ACC112 (cell line): ENCODE measurements at regions not wholly inside any gene's neighbourhood (a gene's known extent, or its start where the extent isn't known, plus 50 kb on each side); places are given as distances from the start of the nearest gene placed in this dataset.
"Not testable (repeated sequence)": the region's sequence is repeated elsewhere in the genome, so short reads cannot be mapped to it uniquely, and the experiment has no call there.

Experiments used
- H2AFZ ChIP-seq: fragments of 200-600 bp; sonication (generic); one replicate; pipeline ENCODE4 v1.6.0; 2017; ENCODE audit warnings: antibody characterized with exemption, low read length; ENCODE audit not compliant: unreplicated experiment
- H3K27ac ChIP-seq: fragments of 200-600 bp; sonication (generic); 2 replicates; pipeline ENCODE4 v1.5.1; 2014; ENCODE audit warnings: low read depth, mild to moderate bottlenecking, antibody characterized with exemption, low read length, moderate library complexity
- H3K27me3 ChIP-seq: fragments of 200-600 bp; sonication (generic); 2 replicates; pipeline ENCODE4 v1.6.1; 2014; ENCODE audit warnings: mild to moderate bottlenecking, antibody characterized with exemption, low read length, moderate library complexity, mixed read lengths; ENCODE audit not compliant: insufficient read depth
- H3K36me3 ChIP-seq: fragments of 200-600 bp; sonication (generic); 2 replicates; pipeline ENCODE4 v1.6.1; 2016; ENCODE audit warnings: mild to moderate bottlenecking, antibody characterized with exemption, low read length, moderate library complexity, mixed read lengths; ENCODE audit not compliant: insufficient read depth
- H3K4me1 ChIP-seq: fragments of 200-600 bp; sonication (generic); one replicate; pipeline ENCODE4 v1.6.1; 2016; ENCODE audit warnings: low read length, mixed read lengths; ENCODE audit not compliant: insufficient read depth, unreplicated experiment, control insufficient read depth
- H3K4me3 ChIP-seq: fragments of 200-600 bp; sonication (generic); 2 replicates; pipeline ENCODE4 v1.5.1; 2014; ENCODE audit warnings: mild to moderate bottlenecking, low read depth, low read length
- H3K79me2 ChIP-seq: fragments of 200-600 bp; sonication (generic); one replicate; pipeline ENCODE4 v1.6.0; 2016; ENCODE audit warnings: low read length; ENCODE audit not compliant: control insufficient read depth, unreplicated experiment, insufficient read depth

DNA sequence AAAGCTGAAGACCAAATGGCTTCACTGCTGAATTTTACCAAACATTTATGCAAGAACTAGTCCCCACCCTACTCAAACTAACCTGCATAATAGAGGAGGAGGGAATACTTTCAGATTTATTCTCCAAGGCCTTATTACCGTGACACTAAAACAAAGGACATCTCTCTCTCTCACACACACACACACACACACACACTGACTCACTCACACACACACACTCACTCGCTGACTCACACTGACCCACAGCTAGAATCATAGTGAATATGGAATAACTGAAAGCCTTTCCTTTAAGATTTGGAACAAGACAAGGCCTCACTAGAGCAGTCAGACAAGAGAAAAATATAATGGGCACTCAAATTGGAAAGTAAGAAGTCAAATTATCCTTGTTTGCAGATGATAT is 1014.1 kb downstream of the TMTC2 start:
- Histone ChIP-seq H3K79me2 (no peaks in the 10 kb centered on the region), H3K27ac (no peak overlapping the region), H3K36me3 (no peaks in the 10 kb centered on the region), H3K27me3 (no peaks in the 10 kb centered on the region), H2AFZ (no peak overlapping the region), H3K4me1 (no peaks in the 10 kb centered on the region), H3K4me3 (no peak overlapping the region)

DNA sequence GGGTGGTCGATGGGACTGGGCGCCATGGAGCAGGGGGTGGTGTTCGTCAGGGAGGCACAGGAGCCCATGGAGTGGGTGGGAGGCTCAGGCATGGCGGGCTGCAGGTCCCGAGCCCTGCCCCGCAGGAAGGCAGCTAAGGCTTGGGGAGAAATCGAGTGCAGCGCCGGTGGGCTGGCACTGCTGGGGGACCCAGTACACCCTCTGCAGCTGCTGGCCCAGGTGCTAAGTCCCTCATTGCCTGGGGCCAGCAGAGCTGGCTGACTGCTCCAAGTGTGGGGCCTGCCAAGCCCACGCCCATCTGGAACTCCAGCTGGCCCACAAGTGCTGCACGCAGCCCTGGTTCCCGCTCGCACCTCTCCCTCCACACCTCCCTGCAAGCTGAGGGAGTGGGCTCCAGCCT is 1009.6 kb downstream of the TMTC2 start:
- not testable (repeated sequence) for H3K27me3 ChIP-seq, H3K4me3 ChIP-seq, H3K4me1 ChIP-seq, H3K79me2 ChIP-seq, H2AFZ ChIP-seq, H3K36me3 ChIP-seq, H3K27ac ChIP-seq

- Histone ChIP-seq H2AFZ (no peak overlapping the region), H3K4me1 (no peaks in the 10 kb centered on the region), H3K27ac (no peak overlapping the region), H3K4me3 (no peak overlapping the region), H3K27me3 (no peaks in the 10 kb centered on the region), H3K79me2 (no peaks in the 10 kb centered on the region), H3K36me3 (no peaks in the 10 kb centered on the region)
These were observed 1005.0 kb downstream of the TMTC2 start for GRCh38 chr12:83691730-83692129.

GRCh38 chr12:83690465-83690864 is 1003.8 kb downstream of the TMTC2 start:
- Histone ChIP-seq H3K79me2 (no peaks in the 10 kb centered on the region), H2AFZ (no peak overlapping the region), H3K4me3 (no peak overlapping the region), H3K4me1 (no peaks in the 10 kb centered on the region), H3K27me3 (no peaks in the 10 kb centered on the region), H3K27ac (no peak overlapping the region), H3K36me3 (no peaks in the 10 kb centered on the region)

- H3K27ac ChIP-seq: no peak overlapping the region
- H3K4me1 ChIP-seq: no peaks in the 10 kb centered on the region
- no peaks in the 10 kb centered on the region for H3K27me3 ChIP-seq
- no peak overlapping the region for H2AFZ ChIP-seq
- no peak overlapping the region for H3K4me3 ChIP-seq
- H3K79me2 ChIP-seq: no peaks in the 10 kb centered on the region
- no peaks in the 10 kb centered on the region for H3K36me3 ChIP-seq
These were observed 1002.6 kb downstream of the TMTC2 start for GRCh38 chr12:83689333-83689732.

- Histone ChIP-seq H3K4me1 (no peaks in the 10 kb centered on the region), H3K27ac (no peak overlapping the region), H3K79me2 (no peaks in the 10 kb centered on the region), H3K4me3 (no peak overlapping the region), H3K27me3 (no peaks in the 10 kb centered on the region), H3K36me3 (no peaks in the 10 kb centered on the region), H2AFZ (no peak overlapping the region)
These were observed 990.1 kb downstream of the TMTC2 start for GRCh38 chr12:83676781-83677295.

- Histone ChIP-seq H3K79me2 (no peaks in the 10 kb centered on the region), H2AFZ (no peak overlapping the region), H3K4me1 (no peaks in the 10 kb centered on the region), H3K27me3 (peaks cover 4% of the 10 kb centered on the region; the same call in 1 of the 2 replicates), H3K4me3 (no peak overlapping the region), H3K27ac (no peak overlapping the region), H3K36me3 (no peaks in the 10 kb centered on the region)
These were observed 980.0 kb downstream of the TMTC2 start for GRCh38 chr12:83666690-83667089.

GRCh38 chr12:83665634-83666218 is 979.0 kb downstream of the TMTC2 start:
- no peak overlapping the region for H2AFZ ChIP-seq
- H3K36me3 ChIP-seq: no peaks in the 10 kb centered on the region
- H3K4me1 ChIP-seq: no peaks in the 10 kb centered on the region
- no peaks in the 10 kb centered on the region for H3K79me2 ChIP-seq
- peaks cover 4% of the 10 kb centered on the region; the same call in 1 of the 2 replicates for H3K27me3 ChIP-seq
- H3K27ac ChIP-seq: no peak overlapping the region
- no peak overlapping the region for H3K4me3 ChIP-seq

- Histone ChIP-seq H3K4me1 (no peaks in the 10 kb centered on the region), H3K79me2 (no peaks in the 10 kb centered on the region), H3K27ac (no peak overlapping the region), H2AFZ (no peak overlapping the region), H3K36me3 (no peaks in the 10 kb centered on the region), H3K4me3 (no peak overlapping the region), H3K27me3 (peaks cover 4% of the 10 kb centered on the region; the same call in 1 of the 2 replicates)
These were observed 977.9 kb downstream of the TMTC2 start for GRCh38 chr12:83664650-83665049.

DNA sequence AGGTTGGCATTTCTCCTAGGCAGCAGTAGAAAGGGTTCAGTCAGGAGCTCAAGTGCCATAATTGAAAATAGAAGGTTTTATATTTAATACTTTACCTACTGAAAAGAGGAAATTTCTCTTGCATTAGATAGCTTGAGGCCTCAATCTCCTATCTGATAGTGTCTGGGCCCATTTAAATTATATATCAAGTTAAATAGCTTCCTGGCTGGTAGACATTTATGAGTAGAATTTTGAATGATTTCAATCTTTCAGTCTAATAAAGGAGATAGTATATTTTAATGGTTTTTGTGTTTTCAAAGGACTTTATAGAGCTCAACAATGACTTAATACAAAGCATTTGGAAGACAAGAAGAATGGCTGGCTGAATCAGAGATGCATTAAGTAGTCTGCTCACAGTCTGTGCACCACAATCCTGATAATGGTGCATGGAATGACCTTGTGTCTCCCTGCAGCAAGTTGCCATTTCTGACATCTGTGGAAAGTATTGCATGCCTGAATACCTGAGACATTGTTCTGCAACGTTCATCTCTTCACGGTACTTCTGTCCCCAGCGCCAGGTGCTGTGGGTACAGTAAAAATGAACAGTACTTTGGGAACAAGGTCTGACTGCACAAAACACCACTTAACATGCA is 974.1 kb downstream of the TMTC2 start:
- H3K4me3 ChIP-seq: no peak overlapping the region
- H3K27me3 ChIP-seq: no peaks in the 10 kb centered on the region
- no peaks in the 10 kb centered on the region for H3K4me1 ChIP-seq
- no peaks in the 10 kb centered on the region for H3K36me3 ChIP-seq
- H2AFZ ChIP-seq: no peak overlapping the region
- no peak overlapping the region for H3K27ac ChIP-seq
- H3K79me2 ChIP-seq: no peaks in the 10 kb centered on the region

DNA sequence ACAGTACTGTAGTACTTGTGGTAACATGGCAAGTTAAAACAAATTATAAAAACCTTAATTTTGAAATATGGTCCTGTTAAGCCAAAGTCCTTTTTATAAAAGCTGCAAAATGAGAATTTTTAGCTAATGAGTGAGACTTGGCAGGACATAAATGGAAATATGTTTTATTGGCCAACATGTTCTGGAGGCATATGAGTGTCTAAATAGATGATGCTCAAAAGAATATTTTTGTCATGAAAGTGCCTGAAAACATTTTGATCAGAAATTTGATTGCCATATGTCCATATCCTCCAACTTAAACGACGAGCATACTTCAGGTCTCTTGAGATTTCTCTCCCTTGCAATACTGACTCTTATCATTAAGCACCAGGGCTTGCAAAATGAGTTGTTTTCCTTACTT is 972.6 kb downstream of the TMTC2 start:
- Histone ChIP-seq H3K27ac (no peak overlapping the region), H3K4me3 (no peak overlapping the region), H3K36me3 (no peaks in the 10 kb centered on the region), H3K79me2 (no peaks in the 10 kb centered on the region), H3K27me3 (no peaks in the 10 kb centered on the region), H2AFZ (no peak overlapping the region), H3K4me1 (no peaks in the 10 kb centered on the region)
